Smooth muscle cell (in vitro differentiated cells): ENCODE measurements at regions not wholly inside any gene's neighbourhood (a gene's known extent, or its start where the extent isn't known, plus 50 kb on each side); places are given as distances from the start of the nearest gene placed in this dataset.

ENCODE experiments used
- DNase-seq: peaks from one replicate; lab custom pipeline; 2025; ENCODE audit not compliant: unreplicated experiment; lab: John Stamatoyannopoulos, UW
- H2AFZ ChIP-seq: fragments of 200-600 bp; sonication (generic); 2 replicates; pipeline ENCODE4 v1.6.0; 2016; ENCODE audit warnings: antibody characterized with exemption, low read depth, mild to moderate bottlenecking
- H3F3A ChIP-seq: fragments of 200-600 bp; sonication (generic); 2 replicates; pipeline ENCODE4 v1.6.0; 2017; ENCODE audit warnings: antibody characterized with exemption, low read depth
- H3K27ac ChIP-seq: fragments of 200-600 bp; sonication (generic); 2 replicates; pipeline ENCODE4 v1.5.1; 2016; ENCODE audit warnings: low read depth, mild to moderate bottlenecking
- H3K27me3 ChIP-seq: fragments of 200-600 bp; sonication (generic); 2 replicates; pipeline ENCODE4 v1.6.1; 2016; ENCODE audit warnings: low read depth, mild to moderate bottlenecking
- H3K36me3 ChIP-seq: fragments of 200-600 bp; sonication (generic); 2 replicates; pipeline ENCODE4 v1.5.1; 2016; ENCODE audit warnings: low read depth
- H3K4me1 ChIP-seq: fragments of 200-600 bp; sonication (generic); 2 replicates; pipeline ENCODE4 v1.5.1; 2016; ENCODE audit warnings: low read depth
- H3K4me2 ChIP-seq: fragments of 200-600 bp; sonication (generic); 2 replicates; pipeline ENCODE4 v1.6.0; 2016; ENCODE audit warnings: mild to moderate bottlenecking
- H3K4me3 ChIP-seq: fragments of 200-600 bp; sonication (generic); 2 replicates; pipeline ENCODE4 v1.5.1; 2016; ENCODE audit warnings: mild to moderate bottlenecking
- H3K79me2 ChIP-seq: fragments of 200-600 bp; sonication (generic); 2 replicates; pipeline ENCODE4 v1.6.0; 2016; ENCODE audit warnings: low read depth, mild to moderate bottlenecking
- H3K9ac ChIP-seq: fragments of 200-600 bp; sonication (generic); 2 replicates; pipeline ENCODE4 v1.6.0; 2016; ENCODE audit warnings: low read depth
- H3K9me3 ChIP-seq: fragments of 200-600 bp; sonication (generic); replicated peaks from 2 replicates; pipeline ENCODE4 v1.5.1; 2016; ENCODE audit warnings: low read depth
- H4K20me1 ChIP-seq: fragments of 200-600 bp; sonication (generic); 2 replicates; pipeline ENCODE4 v1.6.0; 2016; ENCODE audit warnings: low read depth
- WGBS: methylation state at CpG from one replicate; pipeline ENCODE4 v1.1.7; 2016; ENCODE audit warnings: low lambda C conversion rate; 5-methylcytosine and 5-hydroxymethylcytosine counted together
- TF ChIP-seq, protein P1 (sequence below): fragments of 200-600 bp; sonication (generic); IDR thresholded peaks from 2 replicates; pipeline ENCODE4 v1.5.1; 2017; ENCODE audit warnings: borderline replicate concordance, mild to moderate bottlenecking, antibody characterized with exemption; ENCODE audit not compliant: insufficient read depth, poor library complexity, severe bottlenecking

GRCh38 chr1:101166583-101167120, 70.2 kb upstream of the S1PR1 start:
- no peak overlapping the region for H3K4me2 ChIP-seq
- H3K27ac ChIP-seq = no peak overlapping the region
- H3K27me3 ChIP-seq = no peaks in the 10 kb centered on the region
- H3K9ac ChIP-seq = no peak overlapping the region
- no peaks in the 10 kb centered on the region for H3K79me2 ChIP-seq
- H3K4me1 ChIP-seq = peaks cover 12% of the 10 kb centered on the region
- H3K4me3 ChIP-seq = no peak overlapping the region
- TF ChIP-seq, protein P1, sequence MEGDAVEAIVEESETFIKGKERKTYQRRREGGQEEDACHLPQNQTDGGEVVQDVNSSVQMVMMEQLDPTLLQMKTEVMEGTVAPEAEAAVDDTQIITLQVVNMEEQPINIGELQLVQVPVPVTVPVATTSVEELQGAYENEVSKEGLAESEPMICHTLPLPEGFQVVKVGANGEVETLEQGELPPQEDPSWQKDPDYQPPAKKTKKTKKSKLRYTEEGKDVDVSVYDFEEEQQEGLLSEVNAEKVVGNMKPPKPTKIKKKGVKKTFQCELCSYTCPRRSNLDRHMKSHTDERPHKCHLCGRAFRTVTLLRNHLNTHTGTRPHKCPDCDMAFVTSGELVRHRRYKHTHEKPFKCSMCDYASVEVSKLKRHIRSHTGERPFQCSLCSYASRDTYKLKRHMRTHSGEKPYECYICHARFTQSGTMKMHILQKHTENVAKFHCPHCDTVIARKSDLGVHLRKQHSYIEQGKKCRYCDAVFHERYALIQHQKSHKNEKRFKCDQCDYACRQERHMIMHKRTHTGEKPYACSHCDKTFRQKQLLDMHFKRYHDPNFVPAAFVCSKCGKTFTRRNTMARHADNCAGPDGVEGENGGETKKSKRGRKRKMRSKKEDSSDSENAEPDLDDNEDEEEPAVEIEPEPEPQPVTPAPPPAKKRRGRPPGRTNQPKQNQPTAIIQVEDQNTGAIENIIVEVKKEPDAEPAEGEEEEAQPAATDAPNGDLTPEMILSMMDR = no peak
- H3K36me3 ChIP-seq = no peaks in the 10 kb centered on the region
- DNase-seq = no peak
- no peaks in the 10 kb centered on the region for H3F3A ChIP-seq
- WGBS = 96% methylated on average over 1 of the region's 1 CpG
- H4K20me1 ChIP-seq = no peaks in the 10 kb centered on the region
- H3K9me3 ChIP-seq = no peaks in the 10 kb centered on the region
- no peak overlapping the region for H2AFZ ChIP-seq

DNA sequence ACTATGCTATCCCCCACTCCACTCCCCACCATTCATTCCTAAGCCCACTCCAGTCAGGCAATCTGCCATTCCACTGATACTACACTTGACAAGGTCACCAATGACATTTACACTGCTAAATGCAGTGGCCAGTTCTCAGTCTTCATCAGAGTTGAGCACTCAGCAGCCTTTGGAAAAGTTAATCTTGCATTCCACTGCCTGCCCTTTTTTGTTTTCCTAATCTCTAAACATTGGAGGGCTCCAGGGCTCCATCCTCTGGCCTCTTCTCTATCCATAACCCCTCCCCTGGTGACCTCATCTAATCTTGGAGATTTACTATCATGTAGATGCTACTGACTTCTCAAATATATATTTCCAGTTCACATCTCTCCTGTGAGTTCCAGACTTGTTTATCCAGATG, 70.9 kb upstream of the S1PR1 start:
- Histone ChIP-seq H3K79me2 (no peaks in the 10 kb centered on the region), H3K27ac (no peak overlapping the region), H3K9ac (no peak overlapping the region), H3F3A (no peaks in the 10 kb centered on the region), H3K4me1 (peaks cover 12% of the 10 kb centered on the region), H3K4me3 (no peak overlapping the region), H3K4me2 (no peak overlapping the region), H3K27me3 (no peaks in the 10 kb centered on the region), H4K20me1 (no peaks in the 10 kb centered on the region), H3K9me3 (no peaks in the 10 kb centered on the region), H3K36me3 (no peaks in the 10 kb centered on the region), H2AFZ (no peak overlapping the region)
- TF ChIP-seq, protein P1 = no peak
- DNase-seq = no peak

- Histone ChIP-seq H3K4me3 (no peak overlapping the region), H3K9ac (no peak overlapping the region), H3K27ac (no peak overlapping the region), H3K79me2 (no peaks in the 10 kb centered on the region), H3K4me2 (no peak overlapping the region), H4K20me1 (no peaks in the 10 kb centered on the region), H3K9me3 (no peaks in the 10 kb centered on the region), H3K36me3 (no peaks in the 10 kb centered on the region), H2AFZ (no peak overlapping the region), H3F3A (no peaks in the 10 kb centered on the region), H3K27me3 (no peaks in the 10 kb centered on the region), H3K4me1 (peaks cover 12% of the 10 kb centered on the region)
- DNase-seq = no peak
- WGBS = 81% methylated on average over 1 of the region's 1 CpG
- TF ChIP-seq, protein P1 = no peak
These were observed 71.3 kb upstream of the S1PR1 start for GRCh38 chr1:101165532-101165931.

- Histone ChIP-seq H3K9ac (no peak overlapping the region), H3K36me3 (no peaks in the 10 kb centered on the region), H3K27me3 (no peaks in the 10 kb centered on the region), H2AFZ (no peak overlapping the region), H4K20me1 (no peaks in the 10 kb centered on the region), H3K4me1 (peaks cover 12% of the 10 kb centered on the region), H3K9me3 (no peaks in the 10 kb centered on the region), H3K79me2 (no peaks in the 10 kb centered on the region), H3K4me3 (no peak overlapping the region), H3F3A (no peaks in the 10 kb centered on the region), H3K4me2 (no peak overlapping the region), H3K27ac (no peak overlapping the region)
- TF ChIP-seq, protein P1 = no peak
- no peak for DNase-seq
- WGBS = 86% methylated on average over 3 of the region's 3 CpGs
These were observed 72.0 kb upstream of the S1PR1 start for GRCh38 chr1:101164776-101165175.
